ENCODE measurements at regions not wholly inside any gene's neighbourhood (a gene's known extent, or its start where the extent isn't known, plus 50 kb on each side); places are given as distances from the start of the nearest gene placed in this dataset.

DNA sequence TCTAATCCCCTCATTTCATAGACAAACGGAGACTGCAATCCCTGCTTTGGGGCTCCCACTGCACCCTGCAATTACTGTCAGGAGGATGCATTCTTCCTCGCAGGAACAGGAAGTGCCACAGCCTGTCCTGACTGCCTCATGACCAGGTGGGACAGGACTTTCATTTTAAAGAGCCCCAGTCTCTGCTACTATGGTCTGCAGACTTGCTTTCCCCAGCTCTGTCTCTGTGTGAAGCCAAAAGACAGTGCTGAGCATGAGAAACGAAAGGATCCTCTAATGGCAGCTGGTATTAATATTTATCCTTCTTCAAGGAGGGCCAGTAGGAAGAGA, 60.0 kb upstream of the PNMA1 start:
- Histone ChIP-seq H3K4me3 (ENCODE audit: low read depth, low read length) (no peak overlapping the region), H3K36me3 (ENCODE audit: control insufficient read depth, insufficient read depth, low read length) (no peaks in the 10 kb centered on the region), H3K27me3 (ENCODE audit: control insufficient read depth, insufficient read depth, low read length) (no peaks in the 10 kb centered on the region)
- DNase-seq (ENCODE audit: low read depth) (no peak), FAIRE-seq (no peak)
- TF ChIP-seq, protein P1, sequence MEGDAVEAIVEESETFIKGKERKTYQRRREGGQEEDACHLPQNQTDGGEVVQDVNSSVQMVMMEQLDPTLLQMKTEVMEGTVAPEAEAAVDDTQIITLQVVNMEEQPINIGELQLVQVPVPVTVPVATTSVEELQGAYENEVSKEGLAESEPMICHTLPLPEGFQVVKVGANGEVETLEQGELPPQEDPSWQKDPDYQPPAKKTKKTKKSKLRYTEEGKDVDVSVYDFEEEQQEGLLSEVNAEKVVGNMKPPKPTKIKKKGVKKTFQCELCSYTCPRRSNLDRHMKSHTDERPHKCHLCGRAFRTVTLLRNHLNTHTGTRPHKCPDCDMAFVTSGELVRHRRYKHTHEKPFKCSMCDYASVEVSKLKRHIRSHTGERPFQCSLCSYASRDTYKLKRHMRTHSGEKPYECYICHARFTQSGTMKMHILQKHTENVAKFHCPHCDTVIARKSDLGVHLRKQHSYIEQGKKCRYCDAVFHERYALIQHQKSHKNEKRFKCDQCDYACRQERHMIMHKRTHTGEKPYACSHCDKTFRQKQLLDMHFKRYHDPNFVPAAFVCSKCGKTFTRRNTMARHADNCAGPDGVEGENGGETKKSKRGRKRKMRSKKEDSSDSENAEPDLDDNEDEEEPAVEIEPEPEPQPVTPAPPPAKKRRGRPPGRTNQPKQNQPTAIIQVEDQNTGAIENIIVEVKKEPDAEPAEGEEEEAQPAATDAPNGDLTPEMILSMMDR (IDR thresholded peaks at IDR 0.05; ENCODE audit: insufficient read depth, low read length, severe bottlenecking) = no peak

DNA sequence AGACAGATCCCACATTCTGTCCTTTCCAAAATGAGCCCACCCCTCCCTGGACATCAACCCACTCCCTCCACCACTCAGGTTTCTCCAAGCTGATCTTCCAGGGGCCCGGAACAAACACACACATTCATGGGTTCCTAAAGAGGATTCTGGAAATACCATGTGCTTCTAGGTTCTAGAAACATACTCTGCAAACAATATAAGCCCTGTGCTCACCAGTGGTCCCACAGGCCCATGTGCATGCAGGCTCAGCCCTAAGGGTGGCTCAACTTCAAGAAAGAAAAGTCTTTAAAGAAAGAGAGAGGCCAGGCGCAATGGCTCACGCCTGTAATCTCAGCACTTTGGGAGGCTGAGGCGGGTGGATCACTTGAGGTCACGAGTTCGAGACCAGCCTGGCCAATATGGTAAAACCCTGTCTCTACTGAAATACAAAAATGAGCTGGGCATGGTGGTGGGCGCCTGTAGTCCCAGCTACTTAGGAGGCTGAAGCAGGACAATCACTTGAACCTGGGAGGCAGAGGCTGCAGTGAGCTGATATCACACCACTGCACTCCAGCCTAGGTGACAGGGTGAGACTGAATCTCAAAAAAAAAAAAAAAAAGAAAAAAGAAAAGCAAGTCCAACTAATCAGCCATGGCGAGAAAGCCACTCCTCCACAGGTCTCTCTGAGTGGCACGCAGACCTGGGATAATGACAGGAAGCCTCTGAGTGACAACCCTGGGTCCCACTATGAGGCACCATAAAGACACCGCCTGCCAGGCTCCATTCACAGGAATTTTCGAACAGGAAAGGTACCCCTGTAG, 59.5 kb upstream of the PNMA1 start:
- FAIRE-seq (no peak), DNase-seq (ENCODE audit: low read depth) (no peak)
- no peaks in the 10 kb centered on the region for H3K36me3 ChIP-seq (ENCODE audit: control insufficient read depth, insufficient read depth, low read length)
- no peaks in the 10 kb centered on the region for H3K27me3 ChIP-seq (ENCODE audit: control insufficient read depth, insufficient read depth, low read length)
- TF ChIP-seq, protein P1 (IDR thresholded peaks at IDR 0.05; ENCODE audit: insufficient read depth, low read length, severe bottlenecking) = no peak
- H3K4me3 ChIP-seq (ENCODE audit: low read depth, low read length) = no peak overlapping the region

DNA sequence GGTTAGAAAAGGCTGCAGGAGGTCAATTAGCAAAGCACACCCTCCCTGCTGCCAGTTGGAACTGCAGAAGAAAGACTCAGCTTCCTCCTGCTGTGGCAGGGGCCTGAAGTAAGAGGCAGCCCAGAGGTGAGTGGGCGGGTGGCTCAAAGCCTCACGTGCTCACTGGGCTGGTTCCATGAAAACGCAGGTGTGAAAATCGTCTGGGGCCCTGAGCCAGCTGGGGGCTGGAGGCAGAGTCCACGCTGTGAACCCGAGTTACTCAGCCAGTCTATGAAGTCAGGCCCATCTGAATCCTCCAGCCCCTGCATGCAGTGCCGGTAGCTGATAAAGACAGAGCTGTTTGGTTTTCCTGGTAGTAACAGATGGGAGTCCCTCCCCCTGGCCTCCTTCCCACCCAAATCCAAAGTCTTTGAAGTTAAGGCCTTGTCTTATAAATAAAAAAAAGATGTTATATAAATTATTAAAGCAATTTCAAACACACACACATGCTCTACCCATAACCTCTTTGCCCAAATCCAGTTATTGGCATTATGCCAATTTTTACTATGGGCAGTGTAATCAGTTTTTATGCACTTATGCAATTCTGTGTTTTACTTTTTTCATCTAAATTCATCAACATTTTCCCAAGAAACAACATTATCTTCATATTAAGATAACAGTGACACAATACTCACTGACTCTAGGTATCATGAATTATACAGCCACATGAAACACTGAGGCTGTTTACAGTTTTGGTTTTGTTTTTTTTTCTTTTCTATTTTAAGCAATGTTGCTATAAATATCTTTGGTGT, 57.9 kb upstream of the PNMA1 start:
- Histone ChIP-seq H3K4me3 (ENCODE audit: low read depth, low read length) (no peak overlapping the region), H3K36me3 (ENCODE audit: control insufficient read depth, insufficient read depth, low read length) (no peaks in the 10 kb centered on the region), H3K27me3 (ENCODE audit: control insufficient read depth, insufficient read depth, low read length) (no peaks in the 10 kb centered on the region)
- DNase-seq (ENCODE audit: low read depth) (peak; percentile 89), FAIRE-seq (no peak)
- TF ChIP-seq, protein P1 (IDR thresholded peaks at IDR 0.05; ENCODE audit: insufficient read depth, low read length, severe bottlenecking) = no peak

DNA sequence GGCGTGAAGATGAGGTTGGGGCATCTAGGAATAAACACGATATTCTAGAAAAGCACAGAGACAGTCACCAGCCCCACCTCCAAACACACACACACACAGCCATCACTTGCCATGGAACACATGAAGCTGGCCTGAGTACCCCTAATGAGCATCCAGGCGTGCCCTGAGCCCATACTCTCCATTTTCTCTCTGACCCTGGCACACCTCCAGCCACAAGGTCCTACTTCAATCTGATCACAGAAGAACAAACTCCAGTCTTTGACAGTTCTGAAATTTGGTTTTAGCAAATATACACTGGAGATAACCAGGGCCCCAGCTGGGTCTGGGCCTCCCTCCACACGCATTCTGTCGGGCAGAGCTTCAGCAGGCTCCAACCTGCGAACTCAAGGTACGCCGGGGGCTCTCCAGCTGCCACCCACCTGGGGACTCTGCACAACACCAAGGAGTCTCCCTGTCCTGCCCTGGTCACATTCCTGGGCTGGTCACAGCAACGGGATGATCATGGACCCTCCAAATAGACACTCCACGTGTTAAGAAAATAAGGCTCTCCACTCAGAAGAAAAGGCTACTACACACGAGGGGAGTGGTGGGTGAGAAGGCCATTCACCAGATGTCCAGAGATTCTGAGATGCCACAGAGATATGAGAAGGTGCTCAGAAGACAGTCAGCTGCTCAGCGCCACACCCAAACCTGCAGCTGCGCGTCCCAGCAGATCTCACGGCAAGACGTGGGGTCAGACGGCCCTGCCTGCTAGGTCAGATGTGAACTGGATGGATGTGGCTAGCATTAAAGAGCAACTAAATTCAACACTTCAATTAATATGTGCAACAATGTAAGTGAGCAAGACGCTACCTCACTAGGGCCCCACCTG, 57.0 kb upstream of the PNMA1 start:
- TF ChIP-seq, protein P1 (IDR thresholded peaks at IDR 0.05; ENCODE audit: insufficient read depth, low read length, severe bottlenecking) = no peak
- FAIRE-seq (no peak), DNase-seq (ENCODE audit: low read depth) (no peak)
- H3K27me3 ChIP-seq (ENCODE audit: control insufficient read depth, insufficient read depth, low read length) = no peaks in the 10 kb centered on the region
- no peaks in the 10 kb centered on the region for H3K36me3 ChIP-seq (ENCODE audit: control insufficient read depth, insufficient read depth, low read length)
- H3K4me3 ChIP-seq (ENCODE audit: low read depth, low read length) = no peak overlapping the region

- DNase-seq (ENCODE audit: low read depth) (no peak), FAIRE-seq (no peak)
- Histone ChIP-seq H3K27me3 (ENCODE audit: control insufficient read depth, insufficient read depth, low read length) (no peaks in the 10 kb centered on the region), H3K4me3 (ENCODE audit: low read depth, low read length) (no peak overlapping the region), H3K36me3 (ENCODE audit: control insufficient read depth, insufficient read depth, low read length) (no peaks in the 10 kb centered on the region)
- TF ChIP-seq, protein P1 (IDR thresholded peaks at IDR 0.05; ENCODE audit: insufficient read depth, low read length, severe bottlenecking) = no peak
Measured at GRCh38 chr14:73768107-73768506, 53.9 kb upstream of the PNMA1 start.
